Skeletal muscle cell (primary cell): ENCODE measurements at regions not wholly inside any gene's neighbourhood (a gene's known extent, or its start where the extent isn't known, plus 50 kb on each side); places are given as distances from the start of the nearest gene placed in this dataset.

Source experiments
- DNase-seq: peaks from one replicate; pipeline ENCODE4 v3.0.0-alpha.2; 2010; ENCODE audit warnings: low read depth
- H3K4me3 ChIP-seq: 2 replicates; pipeline ENCODE4 v1.5.1; 2011; ENCODE audit warnings: low read depth, mild to moderate bottlenecking, control low read depth, low read length, moderate library complexity

DNA sequence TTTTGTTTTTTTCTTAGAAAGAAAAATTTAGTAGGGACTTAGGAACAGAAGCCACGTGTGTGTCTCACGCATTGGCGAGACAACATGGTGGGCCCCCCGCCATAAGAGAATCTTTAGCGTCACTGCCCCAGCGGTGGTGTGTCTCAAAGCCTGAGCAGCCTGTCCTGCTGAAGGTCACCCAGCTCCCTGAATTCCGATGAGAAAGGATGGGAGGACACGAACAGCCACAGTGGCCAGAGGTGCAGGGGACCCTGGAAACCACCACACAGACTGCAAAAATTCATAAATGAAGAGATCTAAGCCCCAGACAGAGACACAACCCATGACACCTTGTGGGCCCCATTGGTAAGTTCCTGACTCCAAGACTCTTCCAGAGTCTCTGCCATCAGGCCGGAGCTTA, 266.1 kb upstream of the RAB6C start:
- DNase-seq, result no peak
- no peak overlapping the region for H3K4me3 ChIP-seq

DNA sequence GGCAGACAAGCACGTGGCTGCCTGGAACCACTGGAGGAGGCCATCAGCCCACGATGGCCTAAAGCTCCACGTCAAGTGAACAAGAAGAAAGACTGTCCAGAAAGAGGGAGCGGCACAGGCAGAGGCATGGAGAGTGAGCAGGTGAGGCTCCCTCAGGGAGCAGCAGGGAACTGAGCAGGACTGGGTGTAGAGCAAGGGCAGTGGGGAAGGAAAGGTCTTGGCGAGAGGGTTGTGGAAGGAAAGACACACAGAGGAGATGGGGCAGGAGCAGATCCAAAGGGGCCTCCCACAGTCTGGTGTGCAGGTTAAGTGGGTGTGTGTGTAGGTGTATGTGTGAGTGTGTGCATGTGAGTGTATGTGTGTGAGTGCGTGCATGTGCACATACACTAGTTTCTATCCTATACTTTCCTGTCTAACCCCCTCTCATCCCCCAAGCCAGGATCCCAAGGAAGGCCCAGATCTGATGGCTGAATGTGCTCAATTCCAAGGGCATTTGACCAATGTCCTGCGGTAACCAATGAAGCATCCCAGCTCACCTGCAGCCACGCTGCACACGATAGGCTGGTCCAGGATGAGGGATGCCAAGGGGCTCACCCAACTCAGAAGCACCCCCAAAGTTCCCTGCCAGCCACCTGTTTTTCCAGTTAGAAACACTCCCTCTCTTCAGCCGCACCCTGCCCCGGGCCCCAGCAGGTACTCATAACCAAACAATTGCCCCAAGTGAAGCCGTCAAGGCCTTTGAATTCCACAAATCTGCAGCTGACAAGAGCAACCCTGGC, 262.5 kb upstream of the RAB6C start:
- no peak overlapping the region for H3K4me3 ChIP-seq
- no peak for DNase-seq

DNA sequence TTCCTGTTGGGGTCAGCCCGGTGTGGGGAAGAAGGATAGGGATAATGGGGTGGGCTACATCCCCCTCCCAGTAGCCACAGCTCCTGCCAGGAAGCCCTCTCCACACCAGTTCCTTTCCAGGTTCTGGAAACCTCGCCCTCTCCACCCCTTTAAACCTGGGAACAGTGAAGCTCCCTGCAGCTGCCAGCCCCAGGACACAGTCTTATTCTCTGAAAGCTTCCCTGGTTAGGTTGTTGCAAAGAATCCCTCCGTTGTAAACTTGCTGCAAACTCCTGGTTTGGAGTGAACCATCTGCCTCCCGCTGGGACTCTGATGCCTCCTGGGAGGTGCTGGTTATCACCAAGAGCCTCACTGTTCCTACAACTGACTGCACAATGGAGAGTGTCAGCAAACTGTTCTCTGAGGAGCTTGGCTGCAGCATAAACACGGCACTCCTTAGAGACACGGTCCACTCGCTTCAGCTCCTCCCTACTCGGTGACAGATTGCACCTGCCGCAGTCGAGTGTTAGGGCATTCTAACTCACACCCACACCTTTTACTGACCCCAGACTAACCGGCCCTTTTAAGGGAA, 261.8 kb upstream of the RAB6C start:
- H3K4me3 ChIP-seq, result no peak overlapping the region
- DNase-seq, result no peak

DNA sequence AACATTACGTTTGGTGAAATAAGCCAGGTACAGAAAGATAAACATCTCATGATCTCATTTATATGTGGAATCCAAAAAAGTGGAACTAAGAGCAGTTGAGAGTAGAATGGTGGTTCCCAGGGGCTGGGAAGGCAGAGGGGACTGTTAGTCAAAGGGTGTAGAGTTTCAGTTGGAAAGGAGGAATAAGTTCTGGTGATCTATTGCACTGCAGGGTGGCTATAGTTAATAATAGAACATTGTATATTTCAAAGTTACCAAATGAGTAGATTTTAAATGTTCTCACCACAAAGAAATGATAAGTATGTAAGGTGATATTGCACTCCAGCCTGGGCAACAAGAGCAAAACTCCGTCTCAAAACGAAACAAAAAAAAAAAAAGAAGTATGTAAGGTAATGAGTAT, 260.1 kb upstream of the RAB6C start:
- no peak overlapping the region for H3K4me3 ChIP-seq
- DNase-seq, result no peak

DNA sequence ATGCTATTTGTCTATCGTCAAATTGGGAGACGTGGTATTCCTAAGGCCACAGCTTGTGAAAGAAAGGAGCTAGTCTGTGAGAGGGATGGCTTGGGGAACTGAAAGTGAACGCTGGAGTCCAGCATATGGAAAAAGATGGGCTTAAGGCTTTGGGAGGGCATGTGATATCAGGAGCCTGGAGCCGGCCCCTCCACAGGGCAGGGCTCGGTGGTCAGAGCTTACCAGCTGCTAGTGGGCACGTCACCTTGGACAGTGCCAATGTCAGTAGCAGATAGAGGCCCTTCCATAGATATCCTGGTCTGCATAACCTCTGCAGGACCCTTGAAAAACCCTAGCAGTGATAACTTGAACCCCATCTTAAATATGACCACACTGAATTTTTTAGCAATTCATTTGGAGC, 259.1 kb upstream of the RAB6C start:
- no peak for DNase-seq
- H3K4me3 ChIP-seq, result no peak overlapping the region

DNA sequence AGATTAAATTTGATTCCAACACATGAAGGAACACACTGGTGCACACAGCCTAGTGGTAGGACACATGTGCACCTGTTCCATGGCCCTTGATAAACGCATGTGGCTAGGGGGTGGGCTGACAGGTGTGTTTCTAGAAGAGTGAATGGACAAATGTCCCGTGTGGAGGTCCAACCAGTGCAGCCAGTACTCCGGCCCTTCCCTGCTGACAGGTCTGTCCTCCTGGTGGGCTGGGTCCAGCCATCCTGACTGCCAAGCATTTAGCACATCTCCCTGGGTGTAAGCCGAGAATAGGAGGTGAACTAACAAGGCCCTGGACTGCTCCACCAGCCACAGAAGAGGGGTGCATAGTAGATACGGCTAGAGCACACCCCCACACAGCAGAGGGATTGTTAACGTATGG, 258.7 kb upstream of the RAB6C start:
- DNase-seq, result no peak
- no peak overlapping the region for H3K4me3 ChIP-seq

DNA sequence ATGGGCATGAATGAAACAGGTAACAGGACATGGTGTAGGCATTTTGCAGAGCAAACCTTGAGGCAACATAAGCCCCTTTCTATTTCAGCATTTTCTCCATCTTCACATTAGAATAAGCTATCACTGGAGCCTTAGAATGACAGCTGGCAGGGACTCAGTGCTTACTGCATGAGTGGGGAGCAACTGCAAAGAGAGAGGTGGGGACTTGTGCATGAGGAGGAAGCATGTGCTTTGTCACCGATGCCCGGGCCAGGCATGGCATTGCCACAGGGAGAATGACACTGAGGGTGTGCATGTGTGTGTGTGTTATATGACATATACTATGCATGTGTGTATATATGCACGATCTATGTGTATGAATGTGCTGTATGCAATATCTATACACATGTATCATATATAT, 258.2 kb upstream of the RAB6C start:
- no peak for DNase-seq
- H3K4me3 ChIP-seq, result no peak overlapping the region

DNA sequence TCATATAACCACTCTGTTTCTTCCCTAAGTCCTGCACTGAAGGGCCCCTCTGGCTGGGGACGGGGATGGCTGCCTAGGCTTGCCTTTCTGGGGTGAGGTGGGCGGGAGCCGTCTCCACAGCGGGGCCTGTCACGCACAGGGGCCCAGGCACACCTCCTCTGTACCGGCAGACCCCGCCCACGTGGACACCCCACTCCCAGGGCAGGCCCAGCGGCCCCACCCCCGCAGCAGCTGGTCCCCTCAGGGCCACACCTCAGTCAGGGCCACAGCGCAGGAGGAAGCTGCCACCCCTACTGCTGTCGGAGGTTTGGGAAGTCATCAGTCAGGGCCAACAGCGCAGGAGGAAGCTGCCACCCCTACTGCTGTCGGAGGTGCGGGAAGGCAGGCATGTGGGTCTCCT, 257.6 kb upstream of the RAB6C start:
- no peak overlapping the region for H3K4me3 ChIP-seq
- DNase-seq, result no peak

DNA sequence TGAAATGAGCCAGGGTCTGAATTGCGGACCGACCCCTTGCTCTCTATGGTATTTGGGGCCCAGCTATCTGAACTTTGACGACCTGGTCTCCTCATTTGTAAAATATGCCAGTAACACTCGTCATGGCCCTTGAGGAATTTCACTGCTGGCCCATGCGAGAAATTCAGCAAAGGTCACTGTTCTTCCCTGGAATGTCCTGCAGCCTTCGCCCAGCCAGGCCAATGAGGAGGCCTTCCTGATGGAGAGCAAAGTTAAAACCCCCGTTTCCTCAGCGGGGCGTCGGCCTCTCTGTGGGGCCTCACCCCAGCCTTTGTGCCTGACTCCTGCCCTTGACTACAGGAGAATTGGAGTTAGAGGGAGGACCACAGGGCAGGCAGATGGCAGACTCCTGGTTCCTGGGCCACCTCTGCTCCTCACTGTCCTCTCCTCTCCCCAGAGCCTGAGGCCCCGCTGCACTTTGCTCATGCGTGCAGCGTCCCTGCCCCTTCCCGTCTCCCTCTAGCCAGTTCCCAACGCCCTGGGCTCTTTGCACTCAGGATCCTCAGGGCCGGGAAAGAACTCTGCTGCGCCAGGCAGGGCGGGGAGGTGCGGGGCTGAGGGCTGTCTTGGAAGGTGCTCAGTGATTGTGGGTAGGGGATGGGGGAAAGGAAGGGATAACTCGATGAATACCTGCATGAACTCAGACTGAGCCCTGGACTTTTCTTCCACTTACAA, 257.0 kb upstream of the RAB6C start:
- DNase-seq, result no peak
- H3K4me3 ChIP-seq, result no peak overlapping the region

DNA sequence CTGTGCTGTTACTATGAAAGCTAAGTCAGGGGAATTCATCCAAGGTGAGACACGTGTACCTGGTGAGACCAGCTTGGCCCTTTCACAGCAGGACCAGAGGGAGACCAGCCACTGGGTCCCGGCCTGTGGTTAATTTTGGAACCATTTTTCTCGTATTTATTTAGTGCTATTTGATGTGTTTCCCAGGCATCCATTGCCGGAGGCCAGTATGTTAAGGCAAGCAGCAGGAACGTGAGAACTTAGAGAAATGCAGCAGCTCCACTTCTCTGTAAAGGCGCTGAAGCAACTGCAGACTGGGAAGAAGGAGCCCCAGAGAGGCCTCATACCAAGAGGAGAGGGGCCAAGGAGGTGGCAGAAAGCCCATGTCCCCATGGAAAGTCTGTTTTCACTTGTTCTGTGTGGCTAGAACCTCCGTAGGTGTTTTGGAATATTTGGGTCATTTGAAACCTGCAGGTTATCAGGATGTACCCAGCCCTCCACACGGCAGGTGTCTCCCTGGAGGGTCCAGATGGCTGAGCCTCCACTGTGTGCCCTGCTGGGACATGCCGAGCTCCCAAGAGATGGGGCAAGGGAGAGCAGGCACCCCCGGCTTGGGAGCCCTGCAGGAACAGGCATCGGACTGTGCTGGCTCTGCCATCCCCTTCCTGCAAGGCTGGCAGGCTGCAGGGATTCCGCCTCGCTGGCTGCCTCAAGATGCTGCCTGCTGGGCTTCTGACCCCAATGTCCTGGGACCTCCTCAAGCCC, 256.0 kb upstream of the RAB6C start:
- DNase-seq, result no peak
- H3K4me3 ChIP-seq, result no peak overlapping the region

DNA sequence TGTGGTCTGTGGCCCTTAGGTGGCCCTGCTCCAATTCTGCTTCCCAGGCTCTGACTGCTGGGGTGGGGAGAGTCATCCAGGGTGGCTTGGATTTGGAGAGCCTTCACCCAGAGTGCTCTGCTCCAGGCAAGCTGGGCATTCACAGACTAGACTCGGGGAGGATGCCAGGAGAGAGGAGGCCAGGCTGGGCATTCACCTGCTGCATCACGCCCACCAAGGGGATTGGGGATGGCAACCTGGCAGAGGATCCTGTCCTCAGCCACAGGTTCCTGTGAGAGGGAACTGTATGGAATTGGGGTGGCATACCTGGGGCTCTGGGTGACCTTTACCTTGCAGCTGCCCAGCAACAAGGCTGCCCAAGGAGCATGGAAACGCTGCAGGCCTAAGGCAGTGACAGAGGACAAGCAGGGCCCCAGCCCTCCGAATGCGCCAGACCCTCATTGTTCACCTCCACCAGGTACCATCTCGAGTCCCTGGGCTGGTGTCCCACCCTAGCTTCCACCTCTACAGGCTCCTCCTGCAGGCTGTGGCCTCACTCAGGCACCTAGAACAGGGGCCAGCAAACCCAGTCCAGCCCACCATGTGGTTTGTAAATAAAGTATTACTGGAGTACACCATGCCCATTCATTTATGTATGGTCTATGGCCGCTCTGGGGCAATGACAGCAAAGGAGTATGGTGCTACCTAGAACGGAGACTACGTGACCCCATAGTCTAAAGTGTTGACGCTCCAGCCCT, 255.3 kb upstream of the RAB6C start:
- H3K4me3 ChIP-seq, result no peak overlapping the region
- DNase-seq, result no peak

DNA sequence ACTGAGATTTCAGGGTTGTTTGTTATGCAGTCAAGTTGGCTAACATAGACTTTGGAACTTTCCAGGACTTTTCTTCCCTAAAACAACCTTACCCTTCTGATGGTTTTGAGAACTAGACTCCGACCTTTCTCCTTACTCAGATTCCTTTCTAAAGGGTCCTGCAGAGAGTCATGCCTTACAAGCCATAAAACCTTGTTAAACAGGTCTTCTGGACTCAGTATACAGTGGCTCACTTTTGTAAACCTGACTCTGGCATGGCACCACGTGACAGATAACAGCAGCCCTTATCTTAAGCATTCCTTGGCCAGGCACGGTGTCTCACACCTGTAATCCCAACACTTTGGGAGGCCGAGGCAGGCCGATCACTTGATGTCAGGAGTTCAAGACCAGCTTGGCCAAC, 253.2 kb upstream of the RAB6C start:
- H3K4me3 ChIP-seq, result no peak overlapping the region
- no peak for DNase-seq

DNA sequence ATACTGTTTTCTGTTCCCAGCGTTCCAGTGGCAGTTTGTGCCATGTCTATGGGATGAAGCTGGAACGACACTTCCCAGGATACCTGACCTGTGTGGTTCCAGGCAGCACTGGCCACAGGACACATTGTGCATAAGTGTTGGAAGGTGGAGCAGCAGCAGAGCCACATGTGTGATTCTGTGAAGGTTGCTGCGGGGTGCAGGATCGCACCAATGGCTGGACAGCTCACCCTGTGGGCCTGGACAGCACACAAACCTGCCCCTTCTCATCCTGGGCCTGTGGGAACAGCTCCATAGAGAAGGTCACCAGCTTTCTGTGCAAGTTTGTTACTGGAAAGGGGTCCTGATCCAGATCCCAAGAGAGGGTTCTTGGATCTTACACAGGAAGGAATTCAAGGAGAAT, 252.2 kb upstream of the RAB6C start:
- DNase-seq, result no peak
- H3K4me3 ChIP-seq, result no peak overlapping the region

DNA sequence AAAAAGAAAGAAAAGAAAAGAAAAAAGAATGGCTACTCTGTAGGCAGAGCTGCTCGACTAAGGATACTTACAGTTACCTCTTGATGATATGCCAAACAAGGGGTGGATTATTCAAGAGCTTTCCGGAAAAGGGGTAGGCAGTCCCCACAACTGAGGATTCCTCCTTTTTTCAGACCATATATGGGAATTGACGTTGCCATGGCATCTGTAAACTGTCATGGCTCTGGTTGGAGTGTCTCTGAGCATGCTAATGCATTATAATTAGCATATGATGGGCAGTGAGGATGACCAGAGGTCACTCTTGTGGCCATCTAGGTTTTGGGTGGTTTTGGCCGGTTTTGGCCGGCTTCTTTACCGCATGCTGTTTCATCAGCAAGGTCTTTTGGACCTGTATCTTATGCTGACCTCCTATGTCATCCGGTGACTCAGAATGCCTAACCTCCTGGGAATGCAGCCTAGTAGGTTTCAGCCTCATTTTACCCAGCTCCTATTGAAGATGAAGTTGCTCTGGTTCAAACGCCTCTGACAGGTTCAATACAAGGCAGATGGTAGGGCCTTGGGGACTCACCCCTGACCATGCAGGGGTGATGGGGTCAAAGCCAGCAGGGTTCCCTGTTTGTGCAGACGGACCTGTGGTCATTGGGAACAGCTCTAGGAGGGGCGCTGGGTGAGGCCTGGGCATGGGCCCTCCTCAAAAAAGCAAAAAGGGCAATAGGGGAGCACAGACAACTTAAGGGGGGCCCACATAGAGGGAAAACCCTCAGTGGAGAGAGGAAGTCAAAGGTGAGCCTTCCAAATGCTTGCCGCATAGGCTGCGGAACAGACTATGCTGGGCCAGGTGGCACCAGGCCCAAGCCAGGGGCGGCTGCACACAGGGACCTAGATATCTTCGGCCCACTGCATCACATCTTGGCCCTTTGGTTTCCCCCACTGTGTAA, 251.2 kb upstream of the RAB6C start:
- no peak overlapping the region for H3K4me3 ChIP-seq
- no peak for DNase-seq

DNA sequence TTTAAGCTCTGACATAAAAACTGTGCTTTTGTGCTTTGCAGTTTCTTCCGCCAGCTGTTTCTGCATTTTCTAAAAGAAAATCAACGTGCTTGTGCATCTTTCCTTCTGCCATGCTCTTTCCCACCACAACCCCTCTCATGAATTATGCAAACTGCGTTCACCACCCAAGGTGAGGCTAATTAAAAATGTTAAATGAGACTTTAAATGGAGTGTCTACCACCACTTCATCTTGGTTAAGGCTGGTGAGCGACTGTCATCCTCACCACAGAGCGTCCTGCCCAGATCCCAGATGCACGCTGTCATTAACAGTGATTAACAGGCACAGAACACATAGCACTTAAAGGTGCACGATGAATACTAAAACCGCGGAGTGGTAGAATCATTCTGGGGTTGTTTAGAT, 250.5 kb upstream of the RAB6C start:
- DNase-seq, result no peak
- H3K4me3 ChIP-seq, result no peak overlapping the region

DNA sequence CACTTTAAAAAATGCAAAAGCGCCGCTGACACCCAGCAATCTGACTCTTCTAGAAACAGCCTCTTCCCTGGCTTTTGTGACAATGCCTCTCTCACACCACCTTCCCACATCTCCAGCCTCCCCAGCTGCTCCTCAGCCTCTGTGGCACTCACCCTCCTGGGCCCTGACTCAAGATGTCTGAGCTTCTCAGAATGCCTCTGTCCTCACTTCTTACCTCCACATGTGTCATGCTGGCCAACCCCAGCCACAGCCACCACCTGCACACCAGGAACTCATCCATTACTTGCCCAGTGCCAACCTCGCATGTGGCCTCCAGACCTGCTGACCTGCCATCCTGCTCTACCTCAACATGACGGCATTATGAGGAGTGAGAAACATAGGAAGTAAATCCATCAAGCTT, 249.8 kb upstream of the RAB6C start:
- no peak overlapping the region for H3K4me3 ChIP-seq
- DNase-seq, result no peak

DNA sequence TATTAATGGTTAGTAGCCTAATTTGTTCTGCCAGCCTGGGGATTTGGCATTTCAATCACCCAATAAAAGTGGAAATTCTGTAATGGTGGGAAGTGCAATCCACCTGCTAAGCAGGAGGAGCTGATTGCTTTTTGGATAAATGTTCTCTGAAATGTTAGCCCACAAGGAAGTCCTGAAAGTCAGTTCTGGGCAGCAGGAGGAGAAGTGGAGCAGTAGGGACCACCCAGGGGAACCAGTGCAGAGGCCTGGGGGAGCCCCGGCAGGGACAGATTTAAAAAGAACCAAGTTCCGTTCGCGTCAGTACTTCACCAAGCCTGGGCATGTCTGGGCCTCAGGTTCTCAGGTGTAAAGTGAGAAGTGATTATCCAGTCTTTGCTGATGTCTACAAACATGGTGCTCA, 248.5 kb upstream of the RAB6C start:
- no peak for DNase-seq
- H3K4me3 ChIP-seq, result no peak overlapping the region

DNA sequence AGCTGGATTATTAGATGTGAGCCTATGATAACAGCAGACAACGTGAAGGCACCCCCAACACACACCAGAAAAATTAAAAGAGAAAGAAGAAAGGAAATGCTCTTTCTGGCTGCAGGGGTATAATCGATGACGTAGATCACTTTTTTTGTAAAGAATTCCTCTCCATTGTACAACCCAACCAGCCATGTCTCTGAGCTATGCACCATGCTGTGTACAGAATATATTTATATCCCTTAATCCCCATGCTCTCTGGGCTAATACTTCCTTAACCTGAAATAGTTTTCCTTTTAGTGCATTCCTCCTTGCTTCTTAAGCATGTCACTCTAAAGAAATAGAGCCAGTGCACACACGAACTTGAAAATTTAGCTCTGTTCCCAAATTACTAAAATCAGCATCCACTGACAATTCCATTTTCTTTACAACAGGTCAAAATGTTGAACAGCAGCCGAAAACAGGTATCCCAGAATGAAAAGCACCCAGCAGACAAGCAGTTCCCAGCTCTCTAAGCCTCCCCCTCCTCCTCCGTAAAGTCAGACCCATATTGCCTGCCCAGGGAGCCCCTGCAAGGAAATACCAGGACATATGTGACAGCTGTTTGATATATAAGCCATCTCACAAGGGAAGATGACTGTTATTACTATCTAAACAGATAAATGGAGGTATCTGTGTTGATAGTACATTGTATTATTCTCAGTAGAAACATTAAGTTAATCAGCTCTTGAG, 247.4 kb upstream of the RAB6C start:
- DNase-seq, result no peak
- H3K4me3 ChIP-seq, result no peak overlapping the region
